Endothelial cell (in vitro differentiated cells): ENCODE measurements at regions not wholly inside any gene's neighbourhood (a gene's known extent, or its start where the extent isn't known, plus 50 kb on each side); places are given as distances from the start of the nearest gene placed in this dataset.
A peak's percentile ranks its signal among the peaks of the same experiment; 100 is the strongest.
"Not testable (repeated sequence)": the region's sequence is repeated elsewhere in the genome, so short reads cannot be mapped to it uniquely, and the experiment has no call there.

ENCODE experiments used
- DNase-seq: peaks from one replicate; pipeline ENCODE4 v3.0.0; 2021; ENCODE audit warnings: low spot score
- H3K27ac Mint-ChIP-seq: one replicate; pipeline ENCODE4 v1.8.0; 2021; ENCODE audit warnings: mixed read lengths, inconsistent platforms; ENCODE audit not compliant: unreplicated experiment
- H3K27me3 Mint-ChIP-seq: one replicate; pipeline ENCODE4 v1.8.0; 2021; ENCODE audit warnings: mild to moderate bottlenecking, moderate library complexity, mixed read lengths, inconsistent platforms; ENCODE audit not compliant: unreplicated experiment
- H3K36me3 Mint-ChIP-seq: one replicate; pipeline ENCODE4 v1.8.0; 2021; ENCODE audit warnings: mild to moderate bottlenecking, low read depth, mixed read lengths, inconsistent platforms; ENCODE audit not compliant: unreplicated experiment
- H3K4me1 Mint-ChIP-seq: one replicate; pipeline ENCODE4 v1.8.0; 2021; ENCODE audit warnings: mild to moderate bottlenecking, mixed read lengths, inconsistent platforms; ENCODE audit not compliant: unreplicated experiment
- H3K4me3 Mint-ChIP-seq: one replicate; pipeline ENCODE4 v1.8.0; 2021; ENCODE audit warnings: mild to moderate bottlenecking, mixed read lengths, inconsistent platforms; ENCODE audit not compliant: unreplicated experiment
- H3K9me3 Mint-ChIP-seq: one replicate; pipeline ENCODE4 v1.8.0; 2021; ENCODE audit warnings: mixed read lengths, inconsistent platforms; ENCODE audit not compliant: unreplicated experiment
- CTCF ChIP-seq: fragments of 200-600 bp; sonication (generic); IDR thresholded peaks from one replicate; pipeline ENCODE4 v1.5.0; 2021; ENCODE audit warnings: antibody characterized with exemption; ENCODE audit not compliant: unreplicated experiment

- H3K27ac Mint-ChIP-seq, H3K4me1 Mint-ChIP-seq, H3K36me3 Mint-ChIP-seq, H3K9me3 Mint-ChIP-seq, DNase-seq, H3K4me3 Mint-ChIP-seq, H3K27me3 Mint-ChIP-seq: not testable (repeated sequence)
Measured at GRCh38 chr2:87132577-87132976, 110.9 kb upstream of the PLGLB1 start.

GRCh38 chr2:87151835-87152493 lies 130.3 kb upstream of the PLGLB1 start:
- not testable (repeated sequence) for H3K4me1 Mint-ChIP-seq, H3K36me3 Mint-ChIP-seq, H3K27ac Mint-ChIP-seq, H3K9me3 Mint-ChIP-seq, H3K4me3 Mint-ChIP-seq, DNase-seq, H3K27me3 Mint-ChIP-seq

GRCh38 chr2:87174454-87174853 lies 152.8 kb upstream of the PLGLB1 start:
- H3K27me3 Mint-ChIP-seq, H3K4me1 Mint-ChIP-seq, H3K4me3 Mint-ChIP-seq, H3K9me3 Mint-ChIP-seq, H3K27ac Mint-ChIP-seq, H3K36me3 Mint-ChIP-seq, DNase-seq: not testable (repeated sequence)

- H3K4me3 Mint-ChIP-seq, H3K27me3 Mint-ChIP-seq, H3K27ac Mint-ChIP-seq, H3K36me3 Mint-ChIP-seq, DNase-seq, H3K9me3 Mint-ChIP-seq, H3K4me1 Mint-ChIP-seq: not testable (repeated sequence)
Measured at GRCh38 chr2:87183373-87183772, 161.7 kb upstream of the PLGLB1 start.

- H3K4me1 Mint-ChIP-seq, H3K9me3 Mint-ChIP-seq, H3K27ac Mint-ChIP-seq, DNase-seq, H3K27me3 Mint-ChIP-seq, H3K4me3 Mint-ChIP-seq, H3K36me3 Mint-ChIP-seq: not testable (repeated sequence)
Measured at GRCh38 chr2:87184260-87184659, 162.6 kb upstream of the PLGLB1 start.

GRCh38 chr2:87189214-87189613 lies 167.6 kb upstream of the PLGLB1 start:
- H3K4me3 Mint-ChIP-seq, H3K4me1 Mint-ChIP-seq, H3K9me3 Mint-ChIP-seq, H3K27ac Mint-ChIP-seq, H3K27me3 Mint-ChIP-seq, H3K36me3 Mint-ChIP-seq: not testable (repeated sequence)
- peak; percentile 9 for DNase-seq

GRCh38 chr2:87193336-87193735 lies 171.7 kb upstream of the PLGLB1 start:
- not testable (repeated sequence) for H3K27ac Mint-ChIP-seq, H3K4me1 Mint-ChIP-seq, H3K36me3 Mint-ChIP-seq, H3K4me3 Mint-ChIP-seq, DNase-seq, H3K9me3 Mint-ChIP-seq, H3K27me3 Mint-ChIP-seq
- peak; percentile 20 for TF ChIP-seq CTCF

GRCh38 chr2:87194254-87194999 lies 172.8 kb upstream of the PLGLB1 start:
- H3K27ac Mint-ChIP-seq, DNase-seq, H3K36me3 Mint-ChIP-seq, H3K9me3 Mint-ChIP-seq, H3K4me3 Mint-ChIP-seq, H3K27me3 Mint-ChIP-seq, H3K4me1 Mint-ChIP-seq: not testable (repeated sequence)

- not testable (repeated sequence) for H3K27me3 Mint-ChIP-seq, H3K4me1 Mint-ChIP-seq, H3K9me3 Mint-ChIP-seq, H3K27ac Mint-ChIP-seq, DNase-seq, H3K36me3 Mint-ChIP-seq, H3K4me3 Mint-ChIP-seq
Measured at GRCh38 chr2:87196720-87197388, 175.2 kb upstream of the PLGLB1 start.

- H3K4me1 Mint-ChIP-seq, H3K27me3 Mint-ChIP-seq, H3K27ac Mint-ChIP-seq, H3K36me3 Mint-ChIP-seq, H3K4me3 Mint-ChIP-seq, H3K9me3 Mint-ChIP-seq, DNase-seq: not testable (repeated sequence)
Measured at GRCh38 chr2:87198422-87198821, 176.8 kb upstream of the PLGLB1 start.

- H3K4me3 Mint-ChIP-seq, H3K9me3 Mint-ChIP-seq, DNase-seq, H3K27me3 Mint-ChIP-seq, H3K27ac Mint-ChIP-seq, H3K36me3 Mint-ChIP-seq, H3K4me1 Mint-ChIP-seq: not testable (repeated sequence)
Measured at GRCh38 chr2:87199228-87199627, 177.6 kb upstream of the PLGLB1 start.
